ENCODE measurements at regions not wholly inside any gene's neighbourhood (a gene's known extent, or its start where the extent isn't known, plus 50 kb on each side); places are given as distances from the start of the nearest gene placed in this dataset.
A peak's percentile ranks its signal among the peaks of the same experiment; 100 is the strongest.
"Not testable (repeated sequence)": the region's sequence is repeated elsewhere in the genome, so short reads cannot be mapped to it uniquely, and the experiment has no call there.

GRCh38 chr1:192477630-192478029, 97.9 kb upstream of the RGS1 start:
- DNase-seq: peak in 1 of 3 experiments; percentile 62

GRCh38 chr1:192485692-192486436, 89.7 kb upstream of the RGS1 start:
- no peak for DNase-seq

GRCh38 chr1:192488058-192488457, 87.5 kb upstream of the RGS1 start:
- DNase-seq: no peak

- DNase-seq: peak in 2 of 3 experiments; percentile 59 to 88
Measured at GRCh38 chr1:192489047-192489446, 86.5 kb upstream of the RGS1 start.

- peak in 2 of 3 experiments; percentile 58 to 89 for DNase-seq
Measured at GRCh38 chr1:192489748-192490147, 85.8 kb upstream of the RGS1 start.

GRCh38 chr1:192491804-192492554, 83.6 kb upstream of the RGS1 start:
- no peak for DNase-seq

GRCh38 chr1:192493584-192493983, 82.0 kb upstream of the RGS1 start:
- DNase-seq: no peak

- no peak for DNase-seq
Measured at GRCh38 chr1:192496369-192497056, 79.1 kb upstream of the RGS1 start.

GRCh38 chr1:192497214-192497794, 78.3 kb upstream of the RGS1 start:
- DNase-seq: no peak

- DNase-seq: not testable (repeated sequence)
Measured at GRCh38 chr1:192498092-192498491, 77.5 kb upstream of the RGS1 start.

GRCh38 chr1:192499061-192499581, 76.5 kb upstream of the RGS1 start:
- not testable (repeated sequence) for DNase-seq

GRCh38 chr1:192500541-192500940, 75.0 kb upstream of the RGS1 start:
- not testable (repeated sequence) for DNase-seq

GRCh38 chr1:192506741-192507155, 68.8 kb upstream of the RGS1 start:
- DNase-seq: peak in 1 of 3 experiments; percentile 19

GRCh38 chr1:192512426-192513162, 63.0 kb upstream of the RGS1 start:
- no peak for DNase-seq

- DNase-seq: no peak
Measured at GRCh38 chr1:192513196-192513595, 62.4 kb upstream of the RGS1 start.

GRCh38 chr1:192513697-192514096, 61.9 kb upstream of the RGS1 start:
- no peak for DNase-seq

- no peak for DNase-seq
Measured at GRCh38 chr1:192516776-192517297, 58.7 kb upstream of the RGS1 start.

- not testable (repeated sequence) for DNase-seq
Measured at GRCh38 chr1:192517716-192518355, 57.7 kb upstream of the RGS1 start.

- DNase-seq: no peak
Measured at GRCh38 chr1:192518700-192519099, 56.9 kb upstream of the RGS1 start.

GRCh38 chr1:192521734-192522133, 53.8 kb upstream of the RGS1 start:
- DNase-seq: no peak

GRCh38 chr1:192522673-192523072, 52.9 kb upstream of the RGS1 start:
- DNase-seq: no peak
